IPS DF 6.9 (cell line): ENCODE measurements at regions not wholly inside any gene's neighbourhood (a gene's known extent, or its start where the extent isn't known, plus 50 kb on each side); places are given as distances from the start of the nearest gene placed in this dataset.
"Not testable (repeated sequence)": the region's sequence is repeated elsewhere in the genome, so short reads cannot be mapped to it uniquely, and the experiment has no call there.

Source experiments
- DNase-seq: peaks from one replicate; pipeline ENCODE4 v3.0.0-alpha.2; 2013; ENCODE audit warnings: low read depth, low spot score
- H3K27ac ChIP-seq: one replicate; pipeline ENCODE4 v1.5.1; 2013; ENCODE audit warnings: low read length, control low read depth
- H3K27me3 ChIP-seq: 2 replicates; pipeline ENCODE4 v1.6.1; 2013; ENCODE audit warnings: mild to moderate bottlenecking, low read length; ENCODE audit not compliant: control insufficient read depth, insufficient read depth
- H3K36me3 ChIP-seq: 2 replicates; pipeline ENCODE4 v1.6.1; 2013; ENCODE audit warnings: low read length; ENCODE audit not compliant: control insufficient read depth, insufficient read depth
- H3K4me1 ChIP-seq: 2 replicates; pipeline ENCODE4 v1.6.1; 2013; ENCODE audit warnings: low read length; ENCODE audit not compliant: control insufficient read depth, insufficient read depth
- H3K4me3 ChIP-seq: 2 replicates; pipeline ENCODE4 v1.5.1; 2013; ENCODE audit warnings: mild to moderate bottlenecking, low read length
- H3K9me3 ChIP-seq: 2 replicates; pipeline ENCODE4 v1.6.1; 2013; ENCODE audit warnings: low read length, inconsistent platforms; ENCODE audit not compliant: control insufficient read depth, insufficient read depth
- WGBS: extraction: QIAGEN DNeasy Blood & Tissue Kit; methylation state at CpG from one replicate; pipeline ENCODE4 v1.1.7; 2013; ENCODE audit warnings: mixed read lengths, missing lambda C conversion rate; ENCODE audit not compliant: insufficient read length, insufficient coverage; 5-methylcytosine and 5-hydroxymethylcytosine counted together

DNA sequence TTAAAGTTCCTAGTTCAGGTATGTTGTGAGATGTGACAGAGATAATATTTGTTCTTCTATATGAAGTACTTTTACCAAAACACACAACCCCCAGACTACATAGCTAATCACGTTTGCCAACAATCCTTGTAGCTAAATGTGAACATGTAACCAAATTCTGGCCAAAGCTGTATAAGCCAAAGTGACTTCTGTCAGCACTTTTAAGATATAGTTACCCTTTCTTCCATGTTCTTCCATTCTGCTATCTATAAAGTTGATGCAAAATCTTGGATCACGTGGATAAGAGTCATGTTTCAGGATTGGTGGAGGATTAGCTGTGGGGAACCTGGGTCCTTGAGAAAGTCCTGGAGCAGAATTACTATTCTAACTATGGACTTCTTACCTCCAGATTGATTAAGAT is 1366.6 kb downstream of the FSCB start:
- no CpG with 5 or more reads among the region's 2 CpGs for WGBS
- Histone ChIP-seq H3K36me3 (no peaks in the 10 kb centered on the region), H3K4me3 (no peak overlapping the region), H3K27me3 (no peaks in the 10 kb centered on the region), H3K4me1 (no peaks in the 10 kb centered on the region), H3K27ac (no peak overlapping the region), H3K9me3 (0 out of 2 replicates have a peak, but pooled peaks cover 2% of the 10 kb centered on the region)
- no peak for DNase-seq

DNA sequence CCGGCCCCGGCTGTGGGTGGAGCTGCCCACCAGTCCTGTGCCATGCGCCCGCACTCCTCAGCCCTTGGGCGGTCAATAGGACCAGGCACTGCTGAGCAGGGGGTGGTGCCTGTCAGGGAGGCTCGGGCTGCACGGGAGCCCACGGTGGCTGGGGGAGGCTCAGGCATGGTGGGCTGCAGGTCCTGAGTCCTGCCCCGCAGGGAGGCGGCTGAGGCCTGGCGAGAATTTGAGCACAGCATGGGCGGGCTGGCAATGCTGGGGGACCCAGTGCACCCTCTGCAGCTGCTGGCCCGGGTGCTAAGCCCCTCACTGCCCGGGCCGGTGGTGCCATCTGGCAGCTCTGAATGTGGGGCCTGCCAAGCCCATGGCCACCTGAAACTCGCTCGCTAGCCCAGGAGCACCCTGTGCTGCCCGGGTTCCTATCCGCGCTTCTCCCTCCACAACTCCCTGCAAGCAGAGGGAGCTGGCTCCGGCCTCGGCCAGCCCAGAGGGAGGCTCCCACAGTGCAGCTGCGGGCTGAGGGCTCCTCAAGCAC is 1371.1 kb downstream of the FSCB start:
- no peak overlapping the region for H3K27ac ChIP-seq
- no peaks in the 10 kb centered on the region for H3K36me3 ChIP-seq
- H3K4me1 ChIP-seq = no peaks in the 10 kb centered on the region
- no CpG with 5 or more reads among the region's 23 CpGs for WGBS
- H3K4me3 ChIP-seq = no peak overlapping the region
- DNase-seq = no peak
- H3K27me3 ChIP-seq = no peaks in the 10 kb centered on the region
- 0 out of 2 replicates have a peak, but pooled peaks cover 2% of the 10 kb centered on the region for H3K9me3 ChIP-seq

DNA sequence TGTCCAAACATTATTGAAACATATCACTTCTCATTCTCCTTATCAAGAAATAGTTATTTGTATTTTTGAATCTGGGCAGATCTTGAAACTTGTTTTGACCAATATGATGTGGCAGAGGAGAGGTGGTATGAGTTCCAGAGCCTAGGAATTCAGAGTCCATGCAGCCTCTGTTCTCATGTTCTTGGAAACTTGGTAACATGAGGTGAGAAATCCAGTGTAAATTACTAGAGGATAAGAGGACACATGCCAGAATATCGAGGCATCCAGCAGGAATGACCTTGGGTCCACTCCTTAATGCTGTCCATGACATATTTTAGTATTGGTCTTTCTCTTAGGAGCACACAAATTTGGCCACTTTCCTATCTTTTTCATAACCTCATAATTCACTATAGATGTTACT is 1374.6 kb downstream of the FSCB start:
- WGBS = no CpG with 5 or more reads among the region's 1 CpG

GRCh38 chr14:43128429-43128828 is 1378.7 kb downstream of the FSCB start:
- H3K36me3 ChIP-seq, H3K4me3 ChIP-seq, DNase-seq, H3K27me3 ChIP-seq, H3K27ac ChIP-seq, H3K9me3 ChIP-seq, H3K4me1 ChIP-seq: not testable (repeated sequence)
- WGBS = no CpG with 5 or more reads among the region's 1 CpG

More for the DNA sequence above, 1374.6 kb downstream of the FSCB start:
- Histone ChIP-seq H3K27me3 (no peaks in the 10 kb centered on the region), H3K36me3 (no peaks in the 10 kb centered on the region), H3K4me1 (no peaks in the 10 kb centered on the region), H3K27ac (no peak overlapping the region), H3K4me3 (no peak overlapping the region), H3K9me3 (0 out of 2 replicates have a peak, but pooled peaks cover 2% of the 10 kb centered on the region)
- no peak for DNase-seq

GRCh38 chr14:43127874-43128273 is 1379.2 kb downstream of the FSCB start:
- DNase-seq, H3K4me3 ChIP-seq, H3K36me3 ChIP-seq: not testable (repeated sequence)

DNA sequence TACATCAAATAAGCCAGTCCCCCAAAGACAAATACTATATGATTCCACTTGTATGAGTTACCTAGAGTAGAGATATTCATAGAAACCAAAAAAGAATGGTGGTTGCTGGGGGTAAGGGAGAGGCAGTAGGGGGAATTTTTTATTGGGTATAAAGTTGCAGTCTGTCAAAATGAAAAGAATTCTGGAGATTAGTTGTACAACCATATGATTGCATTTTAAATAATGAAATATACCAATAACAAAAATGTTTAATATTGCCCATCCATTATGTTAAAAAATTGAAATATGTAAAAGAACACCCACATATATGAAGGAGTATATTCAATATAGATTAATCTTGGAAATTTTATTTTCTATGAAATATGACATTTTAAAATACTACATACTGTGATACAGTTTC is 1383.5 kb downstream of the FSCB start:
- Histone ChIP-seq H3K9me3 (peaks cover 2% of the 10 kb centered on the region; the same call in 1 of the 2 replicates), H3K4me1 (no peaks in the 10 kb centered on the region), H3K36me3 (no peaks in the 10 kb centered on the region), H3K27ac (no peak overlapping the region), H3K27me3 (no peaks in the 10 kb centered on the region), H3K4me3 (no peak overlapping the region)
- DNase-seq = no peak

More at GRCh38 chr14:43127874-43128273, 1379.2 kb downstream of the FSCB start:
- no CpG with 5 or more reads among the region's 3 CpGs for WGBS
- not testable (repeated sequence) for H3K27me3 ChIP-seq, H3K4me1 ChIP-seq, H3K9me3 ChIP-seq, H3K27ac ChIP-seq

GRCh38 chr14:43119672-43120071 is 1387.4 kb downstream of the FSCB start:
- no peaks in the 10 kb centered on the region for H3K27me3 ChIP-seq
- H3K4me1 ChIP-seq = no peaks in the 10 kb centered on the region
- no peak for DNase-seq
- no CpG with 5 or more reads among the region's 1 CpG for WGBS
- no peaks in the 10 kb centered on the region for H3K36me3 ChIP-seq
- no peak overlapping the region for H3K27ac ChIP-seq
- H3K9me3 ChIP-seq = peaks cover 2% of the 10 kb centered on the region; the same call in 1 of the 2 replicates
- H3K4me3 ChIP-seq = no peak overlapping the region

- Histone ChIP-seq H3K36me3 (no peaks in the 10 kb centered on the region), H3K9me3 (peaks cover 2% of the 10 kb centered on the region; the same call in 1 of the 2 replicates), H3K4me3 (no peak overlapping the region), H3K27me3 (no peaks in the 10 kb centered on the region), H3K27ac (no peak overlapping the region), H3K4me1 (no peaks in the 10 kb centered on the region)
- DNase-seq = no peak
- WGBS = no CpG with 5 or more reads among the region's 3 CpGs
Measured at GRCh38 chr14:43116341-43116740, 1390.7 kb downstream of the FSCB start.

DNA sequence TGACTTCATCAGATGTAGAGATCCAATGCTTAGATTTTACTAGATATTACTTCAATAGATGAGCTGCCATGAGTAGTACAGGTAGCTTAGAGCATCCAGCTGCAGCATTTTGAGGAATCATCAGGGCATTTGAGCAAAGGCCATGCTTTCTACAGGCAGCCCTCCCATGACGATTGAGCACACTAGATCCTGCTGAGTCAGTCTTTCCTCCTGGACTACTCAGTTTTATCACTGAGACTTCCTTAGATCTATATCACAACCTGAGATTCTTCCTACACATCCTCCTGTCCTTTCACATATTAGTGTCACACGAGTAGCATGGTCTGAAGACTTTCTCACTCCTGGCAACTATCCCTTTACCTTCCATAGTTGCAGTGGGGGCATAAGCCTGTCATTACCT is 1401.8 kb downstream of the FSCB start:
- no peak overlapping the region for H3K27ac ChIP-seq
- DNase-seq = no peak
- WGBS = no CpG with 5 or more reads among the region's 2 CpGs

DNA sequence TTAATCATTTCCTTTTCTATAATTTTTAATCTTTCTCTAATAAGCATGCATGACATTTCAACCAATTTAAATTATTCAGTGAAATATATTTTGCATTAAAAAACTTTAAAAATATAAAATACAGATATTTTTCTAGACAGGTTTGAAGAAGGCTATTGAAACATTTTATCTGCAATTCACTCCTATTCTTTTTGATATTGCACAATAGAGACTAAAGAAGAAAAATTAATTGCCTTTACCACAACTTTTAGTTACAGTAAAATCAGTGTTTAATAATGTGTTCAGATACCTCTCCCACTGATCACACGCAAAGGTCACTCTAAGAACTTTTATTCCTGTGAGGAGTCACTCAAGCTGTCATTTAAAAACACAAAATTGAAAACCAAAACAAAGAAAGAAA is 1416.7 kb downstream of the FSCB start:
- DNase-seq = no peak
- H3K27ac ChIP-seq = no peak overlapping the region
- no peaks in the 10 kb centered on the region for H3K9me3 ChIP-seq
- WGBS = no CpG with 5 or more reads among the region's 1 CpG
- H3K4me3 ChIP-seq = no peak overlapping the region
- no peaks in the 10 kb centered on the region for H3K4me1 ChIP-seq
- no peaks in the 10 kb centered on the region for H3K27me3 ChIP-seq
- H3K36me3 ChIP-seq = no peaks in the 10 kb centered on the region

More for the DNA sequence above, 1401.8 kb downstream of the FSCB start:
- Histone ChIP-seq H3K9me3 (no peaks in the 10 kb centered on the region), H3K27me3 (no peaks in the 10 kb centered on the region), H3K4me1 (no peaks in the 10 kb centered on the region), H3K36me3 (no peaks in the 10 kb centered on the region), H3K4me3 (no peak overlapping the region)

- H3K4me3 ChIP-seq = no peak overlapping the region
- no peaks in the 10 kb centered on the region for H3K27me3 ChIP-seq
- no peak for DNase-seq
- H3K4me1 ChIP-seq = no peaks in the 10 kb centered on the region
- no peaks in the 10 kb centered on the region for H3K36me3 ChIP-seq
- H3K9me3 ChIP-seq = no peaks in the 10 kb centered on the region
- WGBS = no CpG with 5 or more reads among the region's 2 CpGs
- H3K27ac ChIP-seq = no peak overlapping the region
Measured at GRCh38 chr14:43087666-43088065, 1419.4 kb downstream of the FSCB start.
